ENCODE measurements at regions not wholly inside any gene's neighbourhood (a gene's known extent, or its start where the extent isn't known, plus 50 kb on each side); places are given as distances from the start of the nearest gene placed in this dataset.

DNA sequence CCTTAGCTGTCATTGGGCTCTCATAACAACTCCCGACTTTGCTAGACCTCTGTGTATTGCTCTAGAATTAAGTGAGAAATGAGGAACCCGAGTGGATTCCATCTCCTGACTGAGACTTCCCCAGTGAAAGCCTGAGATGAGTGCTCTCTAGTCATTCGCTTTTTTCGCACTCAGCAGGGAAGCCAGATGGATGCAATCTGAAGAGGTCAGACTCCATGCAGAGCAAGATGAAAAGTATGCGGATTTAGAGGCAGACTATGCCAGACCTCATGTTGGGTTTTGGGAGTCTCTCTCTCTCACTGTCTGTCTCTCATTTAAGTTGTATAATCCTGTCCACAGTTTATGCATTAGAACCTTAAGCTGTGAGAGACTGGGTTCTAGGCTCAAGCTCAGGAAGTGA is 88.6 kb downstream of the SLC5A7 start:
- TF ChIP-seq EZH2 (IDR thresholded peaks at IDR 0.05; ENCODE audit: insufficient read depth, low read length), result no peak
- TF ChIP-seq, protein P1, sequence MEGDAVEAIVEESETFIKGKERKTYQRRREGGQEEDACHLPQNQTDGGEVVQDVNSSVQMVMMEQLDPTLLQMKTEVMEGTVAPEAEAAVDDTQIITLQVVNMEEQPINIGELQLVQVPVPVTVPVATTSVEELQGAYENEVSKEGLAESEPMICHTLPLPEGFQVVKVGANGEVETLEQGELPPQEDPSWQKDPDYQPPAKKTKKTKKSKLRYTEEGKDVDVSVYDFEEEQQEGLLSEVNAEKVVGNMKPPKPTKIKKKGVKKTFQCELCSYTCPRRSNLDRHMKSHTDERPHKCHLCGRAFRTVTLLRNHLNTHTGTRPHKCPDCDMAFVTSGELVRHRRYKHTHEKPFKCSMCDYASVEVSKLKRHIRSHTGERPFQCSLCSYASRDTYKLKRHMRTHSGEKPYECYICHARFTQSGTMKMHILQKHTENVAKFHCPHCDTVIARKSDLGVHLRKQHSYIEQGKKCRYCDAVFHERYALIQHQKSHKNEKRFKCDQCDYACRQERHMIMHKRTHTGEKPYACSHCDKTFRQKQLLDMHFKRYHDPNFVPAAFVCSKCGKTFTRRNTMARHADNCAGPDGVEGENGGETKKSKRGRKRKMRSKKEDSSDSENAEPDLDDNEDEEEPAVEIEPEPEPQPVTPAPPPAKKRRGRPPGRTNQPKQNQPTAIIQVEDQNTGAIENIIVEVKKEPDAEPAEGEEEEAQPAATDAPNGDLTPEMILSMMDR (IDR thresholded peaks at IDR 0.05; ENCODE audit: insufficient read depth, low read depth, low read length), result no peak
